Tibial nerve (tissue), 4 donors: ENCODE measurements at regions not wholly inside any gene's neighbourhood (a gene's known extent, or its start where the extent isn't known, plus 50 kb on each side); places are given as distances from the start of the nearest gene placed in this dataset.

Experiments used
- DNase-seq, 2 donors: peaks; one replicate each; pipeline ENCODE4 v3.0.0-alpha.2; 2019; ENCODE audit warnings: low spot score in 2 of 2
- H3K27ac ChIP-seq, 4 donors: fragments of 200-600 bp; sonication (generic) in 3 of 4; one replicate each; pipeline ENCODE4 v1.5.1; 2017 to 2019; ENCODE audit warnings: mild to moderate bottlenecking in 1 of 4
- H3K27me3 ChIP-seq, 2 donors: fragments of 200-600 bp; sonication (generic) in 1 of 2; one replicate each; pipeline versions ENCODE4 v1.5.1 to v1.6.0; 2017 to 2019
- H3K36me3 ChIP-seq, 3 donors: fragments of 200-600 bp; sonication (generic); one replicate each; pipeline ENCODE4 v1.5.1; 2018 to 2019
- H3K4me1 ChIP-seq, 4 donors: fragments of 200-600 bp; sonication (generic) in 3 of 4; one replicate each; pipeline ENCODE4 v1.5.1; 2017 to 2019
- H3K4me3 ChIP-seq, 4 donors: fragments of 200-600 bp; sonication (generic) in 3 of 4; one replicate each; pipeline ENCODE4 v1.5.1; 2017 to 2019; ENCODE audit warnings: mild to moderate bottlenecking in 1 of 4, moderate library complexity in 1 of 4
- H3K9me3 ChIP-seq, 4 donors: fragments of 200-600 bp; sonication (generic) in 3 of 4; one replicate each; pipeline ENCODE4 v1.5.1; 2017 to 2019
- EP300 ChIP-seq, 2 donors: sonication (generic); formaldehyde crosslinking; IDR thresholded peaks; one replicate each; pipeline ENCODE4 v1.6.1; 2017; ENCODE audit warnings: antibody characterized with exemption in 2 of 2, mild to moderate bottlenecking in 1 of 2
- POLR2A ChIP-seq, 2 donors: fragments of 450-650 bp; IDR thresholded peaks; one replicate each; pipeline ENCODE4 v1.6.1; 2017; ENCODE audit warnings: antibody characterized with exemption in 2 of 2, mild to moderate bottlenecking in 2 of 2, moderate library complexity in 2 of 2
- WGBS, 2 donors: methylation state at CpG; one replicate each; pipeline ENCODE4 v1.1.5; 2018; 5-methylcytosine and 5-hydroxymethylcytosine counted together
- TF ChIP-seq, protein P1 (sequence below), 5 experiments: fragments of 200-600 bp in 3 of 5; fragments of 450-650 bp in 2 of 5; sonication (generic) in 3 of 5; IDR thresholded peaks; one replicate each; pipeline ENCODE4 v1.5.1; 2016 to 2019; ENCODE audit warnings: antibody characterized with exemption in 5 of 5, mild to moderate bottlenecking in 3 of 5, moderate library complexity in 2 of 5

DNA sequence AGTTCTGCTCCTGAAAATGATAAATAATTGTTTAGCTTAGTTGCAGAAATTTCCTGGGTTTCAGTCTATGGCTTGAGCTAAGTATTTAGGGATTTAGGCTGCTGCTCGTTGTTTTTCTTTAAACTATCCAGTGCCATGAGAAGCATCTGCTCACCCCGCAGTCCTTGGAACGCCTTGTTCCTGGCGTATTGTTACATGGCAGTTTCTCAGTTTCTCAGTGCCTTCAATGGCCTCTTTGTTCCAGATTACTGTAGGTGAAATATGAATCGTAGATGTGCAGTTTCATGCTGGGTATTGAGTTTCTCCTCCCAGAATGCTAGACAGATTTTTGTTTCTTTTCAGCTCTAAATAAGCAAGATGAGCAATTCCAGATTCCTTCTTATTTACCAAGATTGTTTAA, 269.5 kb upstream of the GBE1 start:
- no peak overlapping the region for H3K4me3 ChIP-seq
- WGBS, 2 donors = 31 to 38% methylated on average over 5 of the region's 5 CpGs
- peaks cover 0 to 6% (median 3%) of the 10 kb centered on the region in 4 donors for H3K4me1 ChIP-seq
- H3K9me3 ChIP-seq = no peaks in the 10 kb centered on the region
- no peaks in the 10 kb centered on the region for H3K27me3 ChIP-seq
- no peaks in the 10 kb centered on the region for H3K36me3 ChIP-seq
- peak overlapping the region in 3 of 4 donors; percentile 11 to 77 (median 73) for H3K27ac ChIP-seq
- peak in 1 of 2 donors; percentile 7 for DNase-seq
- TF ChIP-seq, protein P1, sequence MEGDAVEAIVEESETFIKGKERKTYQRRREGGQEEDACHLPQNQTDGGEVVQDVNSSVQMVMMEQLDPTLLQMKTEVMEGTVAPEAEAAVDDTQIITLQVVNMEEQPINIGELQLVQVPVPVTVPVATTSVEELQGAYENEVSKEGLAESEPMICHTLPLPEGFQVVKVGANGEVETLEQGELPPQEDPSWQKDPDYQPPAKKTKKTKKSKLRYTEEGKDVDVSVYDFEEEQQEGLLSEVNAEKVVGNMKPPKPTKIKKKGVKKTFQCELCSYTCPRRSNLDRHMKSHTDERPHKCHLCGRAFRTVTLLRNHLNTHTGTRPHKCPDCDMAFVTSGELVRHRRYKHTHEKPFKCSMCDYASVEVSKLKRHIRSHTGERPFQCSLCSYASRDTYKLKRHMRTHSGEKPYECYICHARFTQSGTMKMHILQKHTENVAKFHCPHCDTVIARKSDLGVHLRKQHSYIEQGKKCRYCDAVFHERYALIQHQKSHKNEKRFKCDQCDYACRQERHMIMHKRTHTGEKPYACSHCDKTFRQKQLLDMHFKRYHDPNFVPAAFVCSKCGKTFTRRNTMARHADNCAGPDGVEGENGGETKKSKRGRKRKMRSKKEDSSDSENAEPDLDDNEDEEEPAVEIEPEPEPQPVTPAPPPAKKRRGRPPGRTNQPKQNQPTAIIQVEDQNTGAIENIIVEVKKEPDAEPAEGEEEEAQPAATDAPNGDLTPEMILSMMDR (IDR thresholded peaks at IDR 0.05) = no peak
- TF ChIP-seq EP300 (IDR thresholded peaks at IDR 0.05) (peak in 1 of 2 donors; percentile 68), POLR2A (IDR thresholded peaks at IDR 0.05) (no peak)

DNA sequence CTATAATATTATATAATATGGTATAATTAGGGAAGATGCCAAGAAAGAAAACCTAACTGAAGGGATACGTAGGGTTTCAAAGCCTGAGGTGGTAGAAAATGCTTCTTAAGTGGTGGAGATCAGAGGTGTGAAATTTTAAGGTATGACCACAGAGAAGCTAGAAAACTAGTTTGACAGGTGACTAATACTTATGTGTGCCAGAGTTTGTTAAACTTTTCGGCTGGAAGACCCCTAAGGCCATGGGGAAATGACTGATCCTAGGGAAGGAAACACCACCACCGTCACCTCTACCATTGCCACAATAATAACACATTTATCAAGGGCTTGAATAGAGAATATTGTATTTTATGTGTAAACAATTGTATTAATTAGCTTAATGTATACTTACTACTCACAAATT, 261.4 kb upstream of the GBE1 start:
- 87 to 91% methylated on average over 3 of the region's 3 CpGs for WGBS, 2 donors
- H3K4me3 ChIP-seq = no peak overlapping the region
- H3K27ac ChIP-seq = no peak overlapping the region
- H3K36me3 ChIP-seq = no peaks in the 10 kb centered on the region
- no peaks in the 10 kb centered on the region for H3K27me3 ChIP-seq
- peaks cover 0 to 5% (median 0%) of the 10 kb centered on the region in 4 donors for H3K4me1 ChIP-seq
- no peak for TF ChIP-seq EP300 (IDR thresholded peaks at IDR 0.05)
- TF ChIP-seq, protein P1 (IDR thresholded peaks at IDR 0.05) = no peak
- TF ChIP-seq POLR2A (IDR thresholded peaks at IDR 0.05) = no peak
- no peak for DNase-seq
- peaks cover 0 to 7% (median 0%) of the 10 kb centered on the region in 4 donors for H3K9me3 ChIP-seq

DNA sequence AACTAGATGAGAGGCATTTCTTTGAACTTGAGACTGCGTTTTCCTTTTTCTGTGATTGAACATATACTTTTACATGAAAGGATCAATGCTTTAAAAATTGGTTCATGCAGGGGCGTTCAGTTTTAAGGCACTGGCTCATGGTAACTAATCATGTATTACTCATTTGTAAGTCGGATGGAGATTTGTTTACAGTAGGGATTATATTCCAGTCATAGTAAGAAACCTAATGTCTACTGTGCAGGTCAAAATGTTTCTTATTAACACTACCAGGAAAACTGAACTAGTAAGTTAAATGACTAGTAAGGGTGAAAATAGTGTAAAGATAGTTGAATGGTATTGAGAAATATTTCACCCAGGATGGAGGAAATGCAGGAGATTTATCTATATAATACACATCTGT, 258.8 kb upstream of the GBE1 start:
- H3K4me1 ChIP-seq = peaks cover 0 to 5% (median 0%) of the 10 kb centered on the region in 4 donors
- H3K27ac ChIP-seq = no peak overlapping the region
- no peak for DNase-seq
- TF ChIP-seq, protein P1 (IDR thresholded peaks at IDR 0.05) = no peak
- no peak for TF ChIP-seq POLR2A (IDR thresholded peaks at IDR 0.05)
- no peak overlapping the region for H3K4me3 ChIP-seq
- 76 to 89% methylated on average over 3 of the region's 3 CpGs for WGBS, 2 donors
- peaks cover 0 to 7% (median 0%) of the 10 kb centered on the region in 4 donors for H3K9me3 ChIP-seq
- H3K36me3 ChIP-seq = no peaks in the 10 kb centered on the region
- H3K27me3 ChIP-seq = no peaks in the 10 kb centered on the region

DNA sequence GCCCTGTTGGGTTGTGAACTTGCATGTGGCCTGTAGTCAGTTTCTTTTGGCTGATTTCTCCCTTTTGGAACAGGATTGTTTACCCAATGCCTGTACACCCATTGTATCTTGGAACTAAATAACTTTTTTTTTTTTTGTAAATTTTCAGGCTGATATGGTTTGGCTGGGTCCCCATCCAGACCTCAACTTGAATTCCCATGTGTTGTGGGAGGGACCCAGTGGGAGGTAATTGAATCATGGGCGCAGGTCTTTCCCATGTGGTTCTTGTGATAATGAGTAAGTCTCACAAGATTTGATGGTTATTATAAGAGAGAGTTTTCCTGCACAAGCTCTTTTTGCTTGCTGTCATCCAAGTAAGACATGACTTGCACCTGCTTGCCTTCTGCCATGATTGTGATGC, 253.8 kb upstream of the GBE1 start:
- no peak for DNase-seq
- Histone ChIP-seq H3K4me1 (no peaks in the 10 kb centered on the region), H3K27ac (no peak overlapping the region), H3K27me3 (no peaks in the 10 kb centered on the region), H3K36me3 (no peaks in the 10 kb centered on the region), H3K9me3 (peaks cover 0 to 22% (median 0%) of the 10 kb centered on the region in 4 donors), H3K4me3 (no peak overlapping the region)
- TF ChIP-seq EP300 (IDR thresholded peaks at IDR 0.05) (no peak), POLR2A (IDR thresholded peaks at IDR 0.05) (no peak)
- TF ChIP-seq, protein P1 (IDR thresholded peaks at IDR 0.05) = no peak
- WGBS, 2 donors = 31 to 85% methylated on average over 1 of the region's 1 CpG

DNA sequence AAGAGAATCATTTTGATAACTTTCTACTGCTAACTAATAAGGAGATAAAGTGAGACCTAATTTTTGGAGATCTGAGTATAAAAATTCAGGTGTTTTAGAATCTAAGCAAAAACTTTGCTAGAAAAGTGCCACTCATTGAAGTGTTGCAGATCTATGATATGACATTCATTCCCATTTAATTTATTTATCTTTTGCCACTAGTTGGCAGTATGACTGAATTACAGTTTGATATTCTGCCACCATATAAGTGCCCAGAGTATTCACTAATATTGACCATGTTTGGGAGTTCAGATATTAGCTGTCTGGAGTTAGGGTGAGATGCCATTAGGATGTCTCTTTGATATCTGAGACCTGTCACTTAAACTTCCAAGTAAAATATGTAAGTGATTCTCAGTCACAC, 251.3 kb upstream of the GBE1 start:
- Histone ChIP-seq H3K27me3 (no peaks in the 10 kb centered on the region), H3K36me3 (no peaks in the 10 kb centered on the region), H3K4me3 (no peak overlapping the region), H3K27ac (no peak overlapping the region), H3K4me1 (no peaks in the 10 kb centered on the region), H3K9me3 (peaks cover 0 to 20% (median 0%) of the 10 kb centered on the region in 4 donors)
- DNase-seq = no peak
- TF ChIP-seq, protein P1 (IDR thresholded peaks at IDR 0.05) = peak in 1 of 5 experiments; percentile 10
- TF ChIP-seq EP300 (IDR thresholded peaks at IDR 0.05) = no peak
- TF ChIP-seq POLR2A (IDR thresholded peaks at IDR 0.05) = no peak
